Left ventricle myocardium inferior (tissue), 1 donor: ENCODE measurements at regions not wholly inside any gene's neighbourhood (a gene's known extent, or its start where the extent isn't known, plus 50 kb on each side); places are given as distances from the start of the nearest gene placed in this dataset.

ENCODE experiments used
- DNase-seq: peaks from one replicate; pipeline ENCODE4 v3.0.0-alpha.2; 2020
- H3K27ac ChIP-seq: fragments of 200-600 bp; replicated peaks from 2 replicates; pipeline ENCODE4 v1.8.0; 2021
- H3K27me3 ChIP-seq: fragments of 200-600 bp; 2 replicates; pipeline ENCODE4 v1.8.0; 2021; ENCODE audit warnings: low read depth
- H3K36me3 ChIP-seq: fragments of 200-600 bp; 2 replicates; pipeline ENCODE4 v1.8.0; 2021
- H3K4me1 ChIP-seq: fragments of 200-600 bp; 2 replicates; pipeline ENCODE4 v1.8.0; 2021
- H3K4me3 ChIP-seq: fragments of 200-600 bp; 2 replicates; pipeline ENCODE4 v1.8.0; 2021; ENCODE audit warnings: mild to moderate bottlenecking, moderate library complexity
- H3K9me3 ChIP-seq: fragments of 200-600 bp; replicated peaks from 2 replicates; pipeline ENCODE4 v1.8.0; 2021
- intact Hi-C: fragments of 100-400 bp; cut with micrococcal nuclease; formaldehyde crosslinking; loops from one replicate; pipeline ENCODE4 v1.11.0; 2022
- TF ChIP-seq, protein P1 (sequence below): fragments of 200-600 bp; IDR thresholded peaks from 2 replicates; pipeline ENCODE4 v1.8.0; 2021; ENCODE audit warnings: antibody characterized with exemption, mild to moderate bottlenecking, borderline replicate concordance
- donor health status: DM: no; HTN: yes; CAD: no; lungs with severe emphysema.

DNA sequence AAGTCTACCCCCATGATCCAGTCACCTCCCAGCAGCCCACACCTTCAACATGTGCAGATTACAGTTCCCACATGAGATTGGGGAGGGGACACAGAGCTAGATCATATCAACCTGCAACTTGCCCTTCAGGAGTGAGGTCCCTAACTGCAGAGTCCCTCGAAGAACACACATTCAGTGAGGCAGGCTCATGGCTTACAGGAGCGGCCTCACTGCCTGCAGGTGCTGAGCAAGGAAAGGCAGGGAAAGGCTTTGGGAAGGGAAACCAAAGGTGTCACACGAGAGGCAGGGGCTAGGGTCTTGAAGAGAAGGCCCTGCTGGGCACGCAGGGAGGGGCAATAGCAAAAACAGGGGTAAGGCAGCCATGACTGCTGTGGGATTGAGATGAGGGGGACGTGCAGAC lies 182.4 kb upstream of the CHRNA7 start:
- TF ChIP-seq, protein P1, sequence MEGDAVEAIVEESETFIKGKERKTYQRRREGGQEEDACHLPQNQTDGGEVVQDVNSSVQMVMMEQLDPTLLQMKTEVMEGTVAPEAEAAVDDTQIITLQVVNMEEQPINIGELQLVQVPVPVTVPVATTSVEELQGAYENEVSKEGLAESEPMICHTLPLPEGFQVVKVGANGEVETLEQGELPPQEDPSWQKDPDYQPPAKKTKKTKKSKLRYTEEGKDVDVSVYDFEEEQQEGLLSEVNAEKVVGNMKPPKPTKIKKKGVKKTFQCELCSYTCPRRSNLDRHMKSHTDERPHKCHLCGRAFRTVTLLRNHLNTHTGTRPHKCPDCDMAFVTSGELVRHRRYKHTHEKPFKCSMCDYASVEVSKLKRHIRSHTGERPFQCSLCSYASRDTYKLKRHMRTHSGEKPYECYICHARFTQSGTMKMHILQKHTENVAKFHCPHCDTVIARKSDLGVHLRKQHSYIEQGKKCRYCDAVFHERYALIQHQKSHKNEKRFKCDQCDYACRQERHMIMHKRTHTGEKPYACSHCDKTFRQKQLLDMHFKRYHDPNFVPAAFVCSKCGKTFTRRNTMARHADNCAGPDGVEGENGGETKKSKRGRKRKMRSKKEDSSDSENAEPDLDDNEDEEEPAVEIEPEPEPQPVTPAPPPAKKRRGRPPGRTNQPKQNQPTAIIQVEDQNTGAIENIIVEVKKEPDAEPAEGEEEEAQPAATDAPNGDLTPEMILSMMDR, result no peak
- DNase-seq, result no peak
- Histone ChIP-seq H3K4me3 (no peak overlapping the region), H3K36me3 (no peaks in the 10 kb centered on the region), H3K27ac (no peak overlapping the region), H3K9me3 (peaks cover 29% of the 10 kb centered on the region), H3K4me1 (peaks cover 17% of the 10 kb centered on the region), H3K27me3 (no peaks in the 10 kb centered on the region)
- intact Hi-C loops, result no loop called here

DNA sequence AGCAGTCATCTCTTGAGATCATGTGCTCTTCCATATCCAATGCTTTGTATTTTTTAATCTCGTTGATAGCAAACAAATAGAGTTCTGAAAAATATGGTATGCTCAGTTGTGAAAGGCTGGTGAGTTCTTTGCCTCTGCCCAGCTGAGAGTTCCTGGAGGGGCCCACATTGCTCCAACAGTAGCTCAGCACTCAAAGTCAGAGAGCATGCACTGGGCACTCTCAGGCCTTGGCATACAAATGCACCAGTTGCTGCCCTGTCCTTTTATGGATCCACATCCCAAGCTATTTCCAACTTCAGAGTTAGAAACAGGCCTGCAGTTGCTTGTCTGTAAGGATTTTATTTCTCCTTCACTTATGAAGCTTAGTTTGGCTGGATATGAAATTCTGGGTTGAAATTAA lies 181.7 kb upstream of the CHRNA7 start:
- no peak overlapping the region for H3K27ac ChIP-seq
- H3K4me1 ChIP-seq, result peaks cover 10% of the 10 kb centered on the region
- no peak overlapping the region for H3K4me3 ChIP-seq
- intact Hi-C loops, result no loop called here
- H3K36me3 ChIP-seq, result no peaks in the 10 kb centered on the region
- peaks cover 29% of the 10 kb centered on the region for H3K9me3 ChIP-seq
- H3K27me3 ChIP-seq, result no peaks in the 10 kb centered on the region
- TF ChIP-seq, protein P1, result no peak
- DNase-seq, result no peak

DNA sequence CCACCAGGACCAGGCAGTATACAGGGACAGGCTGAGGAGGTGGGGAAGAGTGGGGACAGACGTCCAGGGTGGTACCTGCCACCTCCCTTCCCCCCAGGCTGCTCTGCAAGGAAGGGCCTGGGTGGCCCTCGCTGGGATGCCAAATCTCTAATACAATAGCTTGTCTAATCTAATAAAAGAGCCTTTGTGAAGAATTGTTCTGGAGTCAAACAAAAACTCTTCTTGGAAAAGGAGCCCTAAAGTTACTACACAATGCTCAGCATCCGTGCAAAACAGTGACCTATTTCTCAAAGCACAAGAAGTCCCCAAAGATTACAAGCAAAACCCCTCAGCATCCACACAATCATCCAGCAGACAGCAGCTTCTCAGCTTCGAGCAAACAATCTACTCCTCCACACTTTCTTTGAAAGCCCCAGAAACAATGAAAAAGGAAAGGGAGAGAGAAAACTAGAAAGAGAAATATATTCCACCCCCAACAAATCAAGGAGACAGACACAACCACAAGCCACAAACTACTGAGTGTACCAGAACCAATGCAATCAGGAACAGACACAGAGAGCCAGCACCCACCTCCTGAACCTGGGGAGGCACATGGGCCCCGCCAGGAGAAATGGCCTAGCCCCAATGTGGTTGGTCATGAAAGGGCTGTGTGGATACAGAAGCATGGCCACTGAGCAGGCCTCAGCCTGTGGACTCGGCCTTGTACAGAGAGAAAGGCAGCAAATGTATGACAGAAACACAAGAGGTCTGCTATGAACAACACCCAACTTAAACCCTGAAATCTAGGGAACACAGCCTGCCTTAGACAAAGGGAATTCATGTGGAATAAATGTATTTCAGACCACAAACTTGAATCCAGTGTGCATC lies 177.1 kb upstream of the CHRNA7 start:
- Histone ChIP-seq H3K27ac (no peak overlapping the region), H3K9me3 (peaks cover 50% of the 10 kb centered on the region), H3K4me1 (peaks cover 6% of the 10 kb centered on the region), H3K36me3 (no peaks in the 10 kb centered on the region), H3K4me3 (no peak overlapping the region), H3K27me3 (no peaks in the 10 kb centered on the region)
- DNase-seq, result no peak
- TF ChIP-seq, protein P1, result no peak
- intact Hi-C loops, result no loop called here

GRCh38 chr15:31856581-31856980 lies 173.7 kb upstream of the CHRNA7 start:
- Histone ChIP-seq H3K4me1 (no peaks in the 10 kb centered on the region), H3K36me3 (no peaks in the 10 kb centered on the region), H3K4me3 (no peak overlapping the region), H3K27me3 (no peaks in the 10 kb centered on the region), H3K27ac (no peak overlapping the region), H3K9me3 (peaks cover 21% of the 10 kb centered on the region)
- no peak for DNase-seq
- intact Hi-C loops, result no loop called here
- TF ChIP-seq, protein P1, result no peak

- Histone ChIP-seq H3K36me3 (no peaks in the 10 kb centered on the region), H3K27me3 (no peaks in the 10 kb centered on the region), H3K4me1 (no peaks in the 10 kb centered on the region), H3K27ac (no peak overlapping the region), H3K4me3 (no peak overlapping the region), H3K9me3 (peaks cover 21% of the 10 kb centered on the region)
- TF ChIP-seq, protein P1, result no peak
- intact Hi-C loops, result no loop called here
- no peak for DNase-seq
Observed at GRCh38 chr15:31857194-31857593, 173.1 kb upstream of the CHRNA7 start.
